SH-SY5Y (cell line): ENCODE measurements at regions not wholly inside any gene's neighbourhood (a gene's known extent, or its start where the extent isn't known, plus 50 kb on each side); places are given as distances from the start of the nearest gene placed in this dataset.

Source experiments
- GATA2 ChIP-seq: IDR thresholded peaks from 2 replicates; pipeline ENCODE4 v1.6.1; 2011; ENCODE audit warnings: mild to moderate bottlenecking, low read depth, low read length
- GATA3 ChIP-seq: IDR thresholded peaks from 2 replicates; pipeline ENCODE4 v1.6.1; 2011; ENCODE audit warnings: low read depth, mild to moderate bottlenecking, low read length, moderate library complexity

GRCh38 chr12:132439333-132439904 lies 50.5 kb upstream of the FBRSL1 start:
- TF ChIP-seq GATA2, result no peak
- TF ChIP-seq GATA3, result no peak

GRCh38 chr12:132438726-132439125 lies 51.2 kb upstream of the FBRSL1 start:
- no peak for TF ChIP-seq GATA2
- no peak for TF ChIP-seq GATA3

DNA sequence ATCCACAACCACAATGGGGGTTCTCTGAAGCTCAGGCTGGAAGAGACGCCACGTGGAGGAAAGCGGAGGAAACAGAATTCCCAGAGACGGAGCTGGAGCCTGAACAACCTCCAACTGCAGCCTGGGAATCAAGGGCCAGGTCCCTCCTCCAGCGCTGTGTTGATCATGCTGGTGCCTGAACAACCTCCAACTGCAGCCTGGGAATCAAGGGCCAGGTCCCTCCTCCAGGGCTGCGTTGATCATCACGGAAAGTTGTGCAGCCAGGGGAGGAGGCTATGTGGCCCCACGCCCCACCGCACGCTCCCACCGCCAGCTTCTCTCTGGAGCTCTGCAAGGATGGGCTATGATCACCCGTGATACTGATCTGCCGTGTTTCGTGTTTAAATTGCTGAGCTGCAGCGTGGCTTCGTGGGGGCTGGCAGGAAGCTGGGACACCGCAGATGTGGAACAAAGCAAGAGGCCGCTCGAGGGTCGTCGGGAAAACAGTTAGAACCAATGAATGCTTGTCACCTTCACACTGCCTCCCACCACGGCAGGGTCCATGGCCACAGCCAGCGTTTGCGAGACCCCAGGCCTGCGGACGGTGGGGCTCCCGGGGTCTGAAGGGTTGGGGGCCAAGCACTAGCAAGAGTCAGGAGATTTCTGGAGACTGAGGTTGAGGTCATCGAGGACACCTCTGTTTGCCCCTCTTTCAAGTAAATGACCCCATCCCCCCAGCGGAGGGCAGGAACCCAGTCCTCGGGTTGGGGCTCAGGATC lies 51.8 kb upstream of the FBRSL1 start:
- TF ChIP-seq GATA3 (no peak), GATA2 (no peak)

GRCh38 chr12:132437252-132437932 lies 52.6 kb upstream of the FBRSL1 start:
- TF ChIP-seq GATA2, result no peak
- TF ChIP-seq GATA3, result no peak

GRCh38 chr12:132436791-132437251 lies 53.1 kb upstream of the FBRSL1 start:
- TF ChIP-seq GATA2 (no peak), GATA3 (no peak)

- no peak for TF ChIP-seq GATA3
- TF ChIP-seq GATA2, result no peak
Measured at GRCh38 chr12:132435486-132436187, 54.3 kb upstream of the FBRSL1 start.

DNA sequence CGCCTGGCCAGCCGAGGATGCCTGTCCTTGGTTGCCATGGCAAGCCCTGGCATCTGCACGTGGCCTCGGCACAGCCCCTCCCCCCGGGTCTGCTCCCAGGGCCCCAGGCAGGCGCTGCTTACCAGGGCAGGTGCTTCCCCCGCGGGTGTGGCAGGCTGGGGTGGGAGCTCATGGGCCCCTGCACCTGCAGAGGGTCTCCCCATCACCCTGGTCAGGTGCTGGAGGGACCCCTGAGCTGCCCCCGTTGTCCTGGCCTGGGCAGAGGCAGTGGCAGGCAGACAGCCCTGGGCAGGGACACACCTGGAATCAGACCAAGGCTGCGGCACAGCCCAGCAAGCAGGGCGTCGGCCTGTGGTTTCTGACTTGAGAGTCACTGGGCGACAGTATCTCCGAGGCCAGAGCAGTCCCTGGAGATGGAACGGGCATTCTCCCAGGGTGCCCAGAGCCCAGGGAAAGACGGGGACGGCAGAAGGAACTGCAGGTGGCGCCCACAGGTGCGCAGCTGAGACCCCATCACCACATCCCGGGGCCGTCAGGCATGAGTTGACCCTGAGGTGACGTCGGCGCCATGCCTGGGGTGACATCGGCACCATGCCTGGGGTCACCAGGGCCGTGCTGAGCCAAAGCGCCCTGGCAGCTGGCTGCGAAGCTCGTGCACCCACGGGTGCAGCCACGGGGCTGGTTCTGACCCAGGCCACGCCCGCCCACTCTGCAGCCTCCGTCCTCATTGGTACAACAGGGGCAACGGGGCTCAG lies 56.1 kb upstream of the FBRSL1 start:
- TF ChIP-seq GATA2 (no peak), GATA3 (no peak)

- TF ChIP-seq GATA3 (no peak), GATA2 (no peak)
Measured at GRCh38 chr12:132432721-132433577, 57.0 kb upstream of the FBRSL1 start.

- no peak for TF ChIP-seq GATA2
- no peak for TF ChIP-seq GATA3
Measured at GRCh38 chr12:132432126-132432705, 57.7 kb upstream of the FBRSL1 start.

- TF ChIP-seq GATA3 (no peak), GATA2 (no peak)
Measured at GRCh38 chr12:132430838-132431774, 58.8 kb upstream of the FBRSL1 start.

DNA sequence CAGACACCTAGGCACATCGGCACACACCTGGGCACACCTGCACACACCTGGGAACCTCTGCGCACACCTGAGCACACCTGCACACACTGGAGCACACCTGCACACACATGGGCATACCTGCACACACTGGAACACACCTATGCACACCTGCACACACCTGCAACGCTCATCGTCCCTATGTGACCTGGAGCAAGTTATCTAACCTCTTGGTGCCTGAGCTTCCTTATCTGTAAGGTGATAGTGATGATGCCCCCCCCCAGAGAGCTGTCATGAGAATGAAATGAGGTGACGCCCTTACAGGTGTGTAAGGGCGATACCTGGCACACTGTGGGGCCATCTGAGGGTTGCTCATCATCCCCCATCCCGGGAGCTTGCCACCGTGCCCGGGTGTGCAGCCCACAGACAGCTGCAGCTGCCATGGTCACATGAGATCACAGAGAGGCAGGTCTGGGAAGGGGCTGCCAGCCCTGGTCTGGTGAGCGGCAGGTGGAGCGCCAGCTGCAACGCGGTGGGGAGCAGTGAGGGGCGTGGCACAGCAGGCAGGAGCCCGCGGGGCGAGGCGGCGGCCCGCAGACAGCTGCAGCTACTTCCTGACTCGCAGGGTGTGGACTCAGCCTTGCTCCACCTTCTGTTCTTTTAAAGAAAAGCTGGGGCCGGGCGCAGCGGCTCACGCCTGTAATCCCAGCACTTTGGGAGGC lies 59.9 kb upstream of the FBRSL1 start:
- TF ChIP-seq GATA2 (no peak), GATA3 (no peak)
